GM18909 (cell line): ENCODE measurements at regions not wholly inside any gene's neighbourhood (a gene's known extent, or its start where the extent isn't known, plus 50 kb on each side); places are given as distances from the start of the nearest gene placed in this dataset.

Source experiments
- ATAC-seq: cut with Tn5 transposase; IDR thresholded peaks from one replicate; pipeline ENCODE4 v1.9.1; 2021; ENCODE audit warnings: mild to moderate bottlenecking; ENCODE audit not compliant: unreplicated experiment, poor library complexity

DNA sequence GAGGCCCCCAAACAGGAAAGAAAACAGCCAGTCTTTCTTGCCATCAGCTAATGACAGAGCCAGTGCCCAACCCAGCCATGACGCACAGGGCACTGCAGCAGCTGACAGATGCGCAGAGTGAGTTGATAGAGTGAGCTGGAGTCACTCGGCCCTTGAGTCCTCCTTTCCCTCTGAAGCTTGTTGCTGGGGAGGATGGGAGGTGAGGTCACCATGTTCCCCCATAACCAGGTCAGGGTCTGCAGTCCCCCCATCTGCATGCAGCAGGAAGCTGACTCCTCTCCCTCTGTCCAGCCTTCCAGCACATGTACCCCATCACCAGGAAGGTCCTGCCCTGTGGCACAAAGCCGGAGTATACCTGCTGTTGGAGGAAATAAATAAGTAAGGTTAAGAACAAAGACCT lies 174.6 kb downstream of the ABHD5 start:
- no peak for ATAC-seq

- no peak for ATAC-seq
Observed at GRCh38 chr3:43865887-43866528, 175.3 kb downstream of the ABHD5 start.

GRCh38 chr3:43866529-43867353 lies 176.0 kb downstream of the ABHD5 start:
- ATAC-seq: no peak

DNA sequence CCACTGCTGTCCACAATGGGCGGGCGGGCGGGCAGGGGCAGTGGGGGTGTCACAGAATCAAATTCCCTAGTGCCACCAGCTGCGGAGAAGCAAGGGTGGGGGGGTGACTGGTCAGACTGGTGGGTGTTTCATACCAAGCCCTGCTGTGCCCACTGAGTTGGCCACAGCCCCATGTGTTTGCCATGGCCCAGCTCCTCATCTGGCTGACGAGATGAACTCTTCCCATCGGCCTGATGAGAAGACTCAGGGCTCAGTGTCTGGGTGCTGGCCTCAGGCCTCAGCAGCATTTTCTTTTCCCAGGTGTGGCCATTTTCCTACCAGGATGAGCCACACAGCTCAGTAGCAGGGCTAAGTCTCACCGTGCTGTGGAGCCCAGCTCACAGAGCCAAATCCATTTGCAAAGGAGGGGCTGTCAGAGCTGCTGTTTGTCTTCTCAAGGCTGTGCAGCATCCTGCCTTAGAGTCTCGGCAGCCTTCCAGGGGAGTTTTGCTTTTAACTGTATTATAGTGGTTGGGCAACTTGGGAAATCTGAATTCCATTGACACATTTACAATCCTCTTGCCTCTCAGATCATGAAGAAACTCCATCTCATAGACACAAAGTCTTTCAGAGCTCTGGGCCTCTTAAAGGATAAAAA lies 176.8 kb downstream of the ABHD5 start:
- ATAC-seq: no peak

- no peak for ATAC-seq
Observed at GRCh38 chr3:43869491-43869890, 178.8 kb downstream of the ABHD5 start.

GRCh38 chr3:43870120-43870519 lies 179.4 kb downstream of the ABHD5 start:
- ATAC-seq: no peak

GRCh38 chr3:43870844-43871626 lies 180.3 kb downstream of the ABHD5 start:
- ATAC-seq: no peak

DNA sequence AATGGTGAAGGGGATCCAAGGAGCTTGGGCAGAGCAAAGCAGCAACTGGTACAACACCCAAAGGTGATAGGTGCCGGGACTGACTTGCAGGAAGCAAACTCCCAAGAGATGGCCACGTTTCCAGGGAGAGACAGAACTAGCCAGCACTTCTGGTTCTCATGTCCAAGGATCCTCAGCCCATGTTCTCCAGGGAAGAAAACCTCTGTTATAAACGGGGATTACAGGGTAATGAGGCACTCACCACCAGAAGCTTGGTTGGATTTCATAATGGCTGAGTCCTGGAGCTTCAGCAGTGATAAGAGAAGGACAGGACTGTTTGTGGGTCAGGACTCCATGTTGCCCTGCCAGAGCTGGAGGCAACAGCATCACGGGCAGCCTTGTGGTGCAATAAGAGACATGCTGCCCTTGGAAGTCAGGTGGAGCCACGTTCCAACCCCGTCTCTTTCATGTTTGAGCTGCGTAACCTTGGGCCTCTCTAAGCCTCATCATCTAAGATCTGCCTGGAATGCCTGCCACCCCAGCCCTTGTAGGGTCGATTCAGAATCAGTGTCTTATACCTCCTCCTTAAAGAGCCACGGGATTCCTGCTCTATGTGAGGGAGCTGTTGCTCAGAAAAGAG lies 181.0 kb downstream of the ABHD5 start:
- ATAC-seq: no peak

GRCh38 chr3:43872301-43872700 lies 181.6 kb downstream of the ABHD5 start:
- ATAC-seq: no peak

DNA sequence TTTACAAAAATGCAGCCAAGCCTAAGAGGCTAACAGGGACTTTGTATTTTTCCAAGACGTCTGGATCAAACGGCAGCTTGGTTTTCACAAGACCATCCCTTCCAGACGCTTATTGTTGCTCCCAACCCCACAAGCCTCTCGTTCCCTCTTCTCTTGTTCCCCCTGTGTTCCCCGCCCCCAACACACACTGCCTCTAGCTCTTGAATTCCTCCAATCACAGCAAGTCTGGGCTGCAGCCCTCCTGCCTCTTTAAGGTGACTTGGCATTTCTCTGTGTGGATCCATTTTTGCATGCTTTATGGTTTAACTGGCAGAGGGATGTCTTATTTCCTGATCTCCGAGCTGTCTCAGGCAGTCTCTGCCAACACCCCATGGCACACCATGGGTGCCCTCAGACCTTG lies 182.2 kb downstream of the ABHD5 start:
- no peak for ATAC-seq

GRCh38 chr3:43873723-43874122 lies 183.0 kb downstream of the ABHD5 start:
- no peak for ATAC-seq

GRCh38 chr3:43874290-43874689 lies 183.6 kb downstream of the ABHD5 start:
- ATAC-seq: no peak

GRCh38 chr3:43874731-43875130 lies 184.0 kb downstream of the ABHD5 start:
- no peak for ATAC-seq

DNA sequence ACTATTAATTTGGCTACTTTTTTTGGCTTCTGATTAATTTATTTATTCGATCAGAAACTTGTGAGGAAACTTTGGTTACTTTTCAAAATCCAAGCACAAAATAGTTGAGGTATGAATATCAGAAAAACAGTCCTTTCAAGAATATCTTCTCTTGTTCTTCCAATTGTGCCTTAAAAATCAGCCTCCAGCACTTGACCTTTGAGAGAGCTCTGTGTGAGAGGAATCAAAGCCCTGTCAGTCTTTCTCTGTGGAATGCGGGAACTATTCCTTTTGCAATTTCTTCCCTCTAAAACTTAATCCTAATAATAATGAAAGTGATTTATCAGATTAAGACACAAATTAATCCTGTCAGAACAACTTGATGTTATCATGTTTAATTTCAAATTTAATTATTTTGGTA lies 185.9 kb downstream of the ABHD5 start:
- no peak for ATAC-seq

DNA sequence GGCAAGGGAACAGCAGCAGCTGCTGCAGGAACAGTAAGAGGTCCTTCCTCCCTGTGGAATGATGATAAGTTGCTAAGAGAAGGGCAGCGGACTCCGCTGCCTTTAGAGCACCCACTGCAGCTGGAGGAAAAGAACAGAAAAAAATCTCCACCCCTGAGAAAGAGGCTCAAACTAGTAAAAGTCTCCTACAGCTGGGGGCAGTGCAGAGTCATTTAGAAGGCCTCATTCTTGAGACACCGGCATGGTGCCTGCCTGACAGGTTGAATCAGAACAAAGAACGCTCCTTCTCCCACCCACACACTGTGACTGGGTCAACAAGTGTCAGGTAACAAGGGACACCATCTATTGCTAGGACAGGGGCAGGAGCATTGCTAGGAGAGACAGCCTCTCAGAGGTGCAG lies 188.4 kb downstream of the ABHD5 start:
- no peak for ATAC-seq

DNA sequence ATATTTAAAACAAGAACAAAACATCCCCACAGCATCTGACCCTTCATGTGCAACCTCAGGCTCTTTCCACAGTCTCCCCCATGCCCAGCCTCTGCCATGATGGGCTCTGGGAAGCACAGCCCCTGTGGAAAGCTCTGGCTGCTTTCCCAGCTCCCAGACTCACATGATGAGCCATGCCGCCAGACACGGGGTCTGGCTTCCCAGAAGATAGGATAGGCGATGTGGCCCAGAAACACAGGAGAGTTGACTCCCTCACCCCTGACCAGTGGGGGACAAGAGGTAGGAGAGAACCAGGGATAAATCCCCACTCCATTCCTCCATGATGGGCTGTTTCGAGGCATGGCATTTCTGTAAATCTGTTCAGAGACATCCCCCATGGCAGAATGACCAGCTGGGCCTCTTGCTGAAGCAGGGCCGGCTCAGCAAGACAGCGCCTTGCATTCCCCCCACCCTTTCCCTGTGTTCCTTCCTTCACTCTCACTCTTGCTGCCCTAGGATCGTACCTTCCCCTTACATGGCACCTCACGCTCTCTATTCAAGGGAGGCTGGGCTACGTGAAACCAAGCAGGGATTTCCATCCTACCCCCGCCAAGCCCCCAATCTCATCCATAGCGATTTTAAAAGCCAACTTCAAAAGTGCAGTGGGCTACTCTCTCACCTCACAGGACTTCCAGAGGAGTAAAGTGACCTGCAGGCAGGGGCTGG lies 192.4 kb downstream of the ABHD5 start:
- no peak for ATAC-seq

DNA sequence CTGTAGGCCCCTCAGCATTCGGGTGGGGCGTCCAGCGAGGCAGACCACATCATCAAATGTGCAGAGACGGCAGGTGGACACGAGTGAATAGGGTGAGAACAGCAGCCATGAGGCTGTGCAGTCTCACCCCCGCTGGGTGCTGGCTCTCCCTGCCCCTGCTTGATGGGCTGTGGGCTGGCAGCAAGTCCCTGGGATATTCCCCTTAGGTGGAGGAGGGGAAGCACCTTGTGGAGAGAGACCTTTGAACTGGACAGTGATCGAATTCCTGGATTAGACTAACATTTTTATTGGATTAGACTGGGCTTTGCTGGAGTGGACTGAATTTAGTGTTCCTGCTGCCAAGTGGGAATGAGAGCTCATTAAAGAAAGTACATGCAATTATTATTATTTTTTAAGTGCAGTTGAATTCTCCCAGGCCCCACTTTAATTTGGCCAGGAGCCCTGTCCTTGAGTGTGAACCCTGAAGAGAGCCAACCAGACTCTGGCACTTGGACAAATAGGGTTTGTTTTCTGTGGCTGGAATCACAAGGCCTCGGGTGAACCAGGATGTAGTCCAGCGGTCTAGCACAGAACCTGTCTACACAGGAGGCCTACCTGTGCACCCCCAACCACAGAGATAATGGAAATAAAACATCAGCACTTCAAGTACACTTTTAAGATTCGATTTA lies 193.1 kb downstream of the ABHD5 start:
- no peak for ATAC-seq

DNA sequence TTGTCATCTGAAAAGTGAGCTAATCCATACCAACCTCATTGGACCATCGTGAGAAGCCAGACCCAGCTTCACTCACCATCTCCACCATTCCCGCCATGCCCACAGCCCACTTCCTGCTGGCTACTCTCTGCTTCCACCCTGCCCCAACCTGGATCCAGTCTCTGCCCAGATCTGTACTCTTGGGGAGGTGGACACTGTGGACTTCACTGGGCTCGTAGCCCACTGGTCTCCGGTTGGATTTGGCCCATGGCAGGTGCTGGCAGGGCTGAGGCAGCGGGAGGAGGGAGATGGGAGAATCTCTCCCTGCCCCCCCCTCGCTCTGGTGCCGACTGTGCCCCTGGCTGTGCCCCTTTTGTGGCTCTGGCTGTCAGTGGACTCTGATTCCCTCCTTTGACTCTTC lies 193.8 kb downstream of the ABHD5 start:
- ATAC-seq: no peak

GRCh38 chr3:43885908-43886618 lies 195.3 kb downstream of the ABHD5 start:
- no peak for ATAC-seq
